ENCODE measurements at regions not wholly inside any gene's neighbourhood (a gene's known extent, or its start where the extent isn't known, plus 50 kb on each side); places are given as distances from the start of the nearest gene placed in this dataset.

GRCh38 chr11:33479231-33479630, 221.4 kb downstream of the C11orf91 start:
- no peaks in the 10 kb centered on the region for H4K20me1 ChIP-seq (ENCODE audit: insufficient read depth)

GRCh38 chr11:33478111-33478573, 221.0 kb downstream of the HIPK3 start:
- peak overlapping the region; percentile 86 for H3K4me2 ChIP-seq
- H3K4me1 ChIP-seq (ENCODE audit: low read depth, poor library complexity, severe bottlenecking): peaks cover 75% of the 10 kb centered on the region
- no peaks in the 10 kb centered on the region for H4K20me1 ChIP-seq (ENCODE audit: insufficient read depth)
- H3K27me3 ChIP-seq (ENCODE audit: insufficient read depth, low read depth): no peaks in the 10 kb centered on the region
- H3K4me3 ChIP-seq (IDR thresholded peaks at IDR 0.05; ENCODE audit: insufficient read depth, low read depth, low read length): no peak overlapping the region
- peak overlapping the region; percentile 74 for H3K27ac ChIP-seq
- no peaks in the 10 kb centered on the region for H3K36me3 ChIP-seq (ENCODE audit: insufficient read depth)
- H3K79me2 ChIP-seq (ENCODE audit: insufficient read depth, low read depth): no peaks in the 10 kb centered on the region
- no peak for TF ChIP-seq CTCF (conservative IDR thresholded peaks at IDR 0.05; ENCODE audit: low read depth, low read length)
- peak overlapping the region; percentile 26 for H3K9ac ChIP-seq
- H2AFZ ChIP-seq (ENCODE audit: low read depth): peak overlapping the region; percentile 31

More at GRCh38 chr11:33479231-33479630, 221.4 kb downstream of the C11orf91 start:
- peak overlapping the region; percentile 86 for H3K4me2 ChIP-seq
- H3K27ac ChIP-seq: peak overlapping the region; percentile 74
- peaks cover 71% of the 10 kb centered on the region for H3K4me1 ChIP-seq (ENCODE audit: low read depth, poor library complexity, severe bottlenecking)
- H3K4me3 ChIP-seq (IDR thresholded peaks at IDR 0.05; ENCODE audit: insufficient read depth, low read depth, low read length): no peak overlapping the region
- H3K79me2 ChIP-seq (ENCODE audit: insufficient read depth, low read depth): no peaks in the 10 kb centered on the region
- no peaks in the 10 kb centered on the region for H3K27me3 ChIP-seq (ENCODE audit: insufficient read depth, low read depth)
- H2AFZ ChIP-seq (ENCODE audit: low read depth): 0 out of 2 replicates have a peak overlapping the region, but pooled peaks have one; percentile 8
- no peak for TF ChIP-seq CTCF (conservative IDR thresholded peaks at IDR 0.05; ENCODE audit: low read depth, low read length)
- H3K36me3 ChIP-seq (ENCODE audit: insufficient read depth): no peaks in the 10 kb centered on the region
- H3K9ac ChIP-seq: peak overlapping the region; percentile 26; the same call in 1 of the 2 replicates

- H3K36me3 ChIP-seq (ENCODE audit: insufficient read depth): no peaks in the 10 kb centered on the region
- H4K20me1 ChIP-seq (ENCODE audit: insufficient read depth): no peaks in the 10 kb centered on the region
- H3K9ac ChIP-seq: no peak overlapping the region
- H3K4me2 ChIP-seq: peak overlapping the region; percentile 86
- peak overlapping the region; percentile 74 for H3K27ac ChIP-seq
- no peaks in the 10 kb centered on the region for H3K79me2 ChIP-seq (ENCODE audit: insufficient read depth, low read depth)
- no peak for TF ChIP-seq CTCF (conservative IDR thresholded peaks at IDR 0.05; ENCODE audit: low read depth, low read length)
- H3K27me3 ChIP-seq (ENCODE audit: insufficient read depth, low read depth): no peaks in the 10 kb centered on the region
- H2AFZ ChIP-seq (ENCODE audit: low read depth): no peak overlapping the region
- no peak overlapping the region for H3K4me3 ChIP-seq (IDR thresholded peaks at IDR 0.05; ENCODE audit: insufficient read depth, low read depth, low read length)
- H3K4me1 ChIP-seq (ENCODE audit: low read depth, poor library complexity, severe bottlenecking): peaks cover 85% of the 10 kb centered on the region
Measured at GRCh38 chr11:33476945-33477606, 219.9 kb downstream of the HIPK3 start.

GRCh38 chr11:33475993-33476392, 218.8 kb downstream of the HIPK3 start:
- no peak for TF ChIP-seq CTCF (conservative IDR thresholded peaks at IDR 0.05; ENCODE audit: low read depth, low read length)
- Histone ChIP-seq H3K9ac (no peak overlapping the region), H3K79me2 (ENCODE audit: insufficient read depth, low read depth) (no peaks in the 10 kb centered on the region), H3K27ac (no peak overlapping the region), H2AFZ (ENCODE audit: low read depth) (no peak overlapping the region), H3K4me1 (ENCODE audit: low read depth, poor library complexity, severe bottlenecking) (peaks cover 93% of the 10 kb centered on the region), H3K4me2 (peak overlapping the region; percentile 86), H4K20me1 (ENCODE audit: insufficient read depth) (no peaks in the 10 kb centered on the region), H3K36me3 (ENCODE audit: insufficient read depth) (no peaks in the 10 kb centered on the region), H3K27me3 (ENCODE audit: insufficient read depth, low read depth) (no peaks in the 10 kb centered on the region), H3K4me3 (IDR thresholded peaks at IDR 0.05; ENCODE audit: insufficient read depth, low read depth, low read length) (no peak overlapping the region)
